ENCODE measurements at regions not wholly inside any gene's neighbourhood (a gene's known extent, or its start where the extent isn't known, plus 50 kb on each side); places are given as distances from the start of the nearest gene placed in this dataset.

DNA sequence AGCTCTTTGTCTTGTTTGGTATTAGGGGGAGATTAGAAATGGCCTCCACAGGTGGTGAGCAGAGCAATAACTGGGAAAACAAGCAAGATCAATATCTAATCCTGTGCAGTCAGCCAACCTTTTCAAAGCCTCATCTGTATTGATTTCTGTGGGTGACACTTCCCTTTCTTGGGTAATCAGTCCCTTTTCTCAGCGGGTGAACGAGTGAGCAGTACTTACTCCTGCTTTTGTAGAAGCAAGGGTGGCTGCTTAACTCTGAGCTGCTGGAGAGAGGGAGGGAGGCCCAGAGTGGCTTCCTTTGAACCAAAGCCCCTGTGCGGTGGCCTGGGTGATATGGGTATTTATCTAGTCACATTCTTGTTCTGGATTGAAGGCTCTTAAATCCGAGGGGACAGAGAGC is 254.8 kb upstream of the CHD6 start:
- TF ChIP-seq EZH2phosphoT487 (IDR thresholded peaks at IDR 0.05; ENCODE audit: insufficient read depth, low read depth) = no peak
- TF ChIP-seq EZH2 (IDR thresholded peaks at IDR 0.05; ENCODE audit: insufficient read depth, poor library complexity, severe bottlenecking) = no peak
